ENCODE measurements at regions not wholly inside any gene's neighbourhood (a gene's known extent, or its start where the extent isn't known, plus 50 kb on each side); places are given as distances from the start of the nearest gene placed in this dataset.

- Histone ChIP-seq H3K36me3 (no peaks in the 10 kb centered on the region), H3K27me3 (ENCODE audit: insufficient read depth, low read depth, severe bottlenecking) (no peaks in the 10 kb centered on the region), H3K9me3 (ENCODE audit: severe bottlenecking) (no peaks in the 10 kb centered on the region), H3K4me3 (ENCODE audit: low read depth, low read length) (no peak overlapping the region), H3K27ac (no peak overlapping the region)
- no peak for TF ChIP-seq CTCF (IDR thresholded peaks at IDR 0.05; ENCODE audit: low read depth, low read length)
- DNase-seq: no peak
Observed at GRCh38 chr5:91217859-91218258, 165.3 kb downstream of the ARRDC3 start.

DNA sequence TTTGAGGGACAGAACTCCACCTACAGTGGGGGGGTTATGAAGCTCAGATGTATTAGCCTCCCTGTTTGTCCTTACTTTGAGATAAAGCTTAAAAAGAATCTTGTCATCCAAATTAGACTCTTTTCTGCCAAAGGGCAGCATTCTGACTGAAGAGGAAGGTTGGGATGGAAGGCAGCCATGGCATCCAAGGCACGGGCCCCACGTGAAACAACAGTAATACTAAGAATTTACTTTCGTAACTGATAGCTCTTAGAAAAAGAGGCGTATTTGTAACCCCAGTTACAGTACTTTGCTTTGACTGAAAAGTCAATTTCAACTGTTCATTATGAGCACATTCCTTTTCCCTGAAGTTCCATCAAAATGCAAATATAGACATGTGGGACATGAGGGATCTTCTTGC is 168.5 kb downstream of the ARRDC3 start:
- Histone ChIP-seq H3K27ac (no peak overlapping the region), H3K36me3 (no peaks in the 10 kb centered on the region), H3K4me3 (ENCODE audit: low read depth, low read length) (no peak overlapping the region), H3K9me3 (ENCODE audit: severe bottlenecking) (no peaks in the 10 kb centered on the region), H3K27me3 (ENCODE audit: insufficient read depth, low read depth, severe bottlenecking) (no peaks in the 10 kb centered on the region)
- no peak for DNase-seq
- no peak for TF ChIP-seq CTCF (IDR thresholded peaks at IDR 0.05; ENCODE audit: low read depth, low read length)

Data from WERI-Rb-1 (cell line).